Thyroid gland (tissue), 4 donors: ENCODE measurements at regions not wholly inside any gene's neighbourhood (a gene's known extent, or its start where the extent isn't known, plus 50 kb on each side); places are given as distances from the start of the nearest gene placed in this dataset.

Experiments
- DNase-seq, 2 donors: peaks; one replicate each; pipeline ENCODE4 v3.0.0-alpha.2; 2019
- H3K27ac ChIP-seq, 3 donors: fragments of 200-600 bp; sonication (generic); 1 replicate in 2 of 3; 2 replicates in 1 of 3; pipeline ENCODE4 v1.5.1; 2016 to 2019; ENCODE audit warnings: mild to moderate bottlenecking in 1 of 3, moderate library complexity in 1 of 3
- H3K27me3 ChIP-seq: fragments of 200-600 bp; sonication (generic); one replicate; pipeline ENCODE4 v1.5.1; 2019
- H3K36me3 ChIP-seq, 2 donors: fragments of 200-600 bp; sonication (generic); one replicate each; pipeline ENCODE4 v1.5.1; 2016 to 2019
- H3K4me1 ChIP-seq, 2 donors: fragments of 200-600 bp; sonication (generic); one replicate each; pipeline ENCODE4 v1.5.1; 2017 to 2019
- H3K4me3 ChIP-seq, 3 donors: fragments of 200-600 bp; sonication (generic); replicated peaks in 1 of 3; 1 replicate in 2 of 3; 2 replicates in 1 of 3; pipeline ENCODE4 v1.5.1; 2016; ENCODE audit warnings: mild to moderate bottlenecking in 1 of 3
- H3K9me3 ChIP-seq: fragments of 200-600 bp; sonication (generic); one replicate; pipeline ENCODE4 v1.5.1; 2017
- CTCF ChIP-seq, 6 experiments: fragments of 200-600 bp in 3 of 6; fragments of 450-650 bp in 3 of 6; sonication (generic) in 3 of 6; IDR thresholded peaks; one replicate each; pipeline ENCODE4 v1.5.1; 2016 to 2019; ENCODE audit warnings: antibody characterized with exemption in 6 of 6, mild to moderate bottlenecking in 2 of 6, inconsistent platforms in 1 of 6, moderate library complexity in 1 of 6
- POLR2A ChIP-seq, 2 donors: fragments of 450-650 bp; IDR thresholded peaks; one replicate each; pipeline ENCODE4 v1.6.1; 2017; ENCODE audit warnings: antibody characterized with exemption in 2 of 2, mild to moderate bottlenecking in 2 of 2, moderate library complexity in 1 of 2
- WGBS, 2 donors: methylation state at CpG; one replicate each; pipeline ENCODE4 v1.1.5; 2017; 5-methylcytosine and 5-hydroxymethylcytosine counted together
- intact Hi-C: fragments of 100-400 bp; cut with DNase I; formaldehyde crosslinking; loops from one replicate; pipeline ENCODE4 v1.15.1; 2023

GRCh38 chr15:79724312-79724711 lies 172.5 kb downstream of the MTHFS start:
- H3K4me1 ChIP-seq: no peaks in the 10 kb centered on the region
- no peaks in the 10 kb centered on the region for H3K36me3 ChIP-seq
- intact Hi-C loops: no loop called here
- H3K9me3 ChIP-seq: no peaks in the 10 kb centered on the region
- DNase-seq: no peak
- no peak overlapping the region for H3K4me3 ChIP-seq
- TF ChIP-seq CTCF (IDR thresholded peaks at IDR 0.05) (no peak), POLR2A (IDR thresholded peaks at IDR 0.05) (no peak)
- H3K27me3 ChIP-seq: no peaks in the 10 kb centered on the region
- H3K27ac ChIP-seq: no peak overlapping the region

GRCh38 chr15:79724804-79725203 lies 172.0 kb downstream of the MTHFS start:
- Histone ChIP-seq H3K27me3 (no peaks in the 10 kb centered on the region), H3K9me3 (no peaks in the 10 kb centered on the region), H3K36me3 (no peaks in the 10 kb centered on the region), H3K27ac (no peak overlapping the region), H3K4me1 (no peaks in the 10 kb centered on the region), H3K4me3 (no peak overlapping the region)
- 84 to 94% methylated on average over 4 of the region's 4 CpGs for WGBS, 2 donors
- intact Hi-C loops: no loop called here
- no peak for DNase-seq
- TF ChIP-seq CTCF (IDR thresholded peaks at IDR 0.05): no peak
- no peak for TF ChIP-seq POLR2A (IDR thresholded peaks at IDR 0.05)

GRCh38 chr15:79728867-79729266 lies 167.9 kb downstream of the MTHFS start:
- DNase-seq: no peak
- no peaks in the 10 kb centered on the region for H3K27me3 ChIP-seq
- H3K27ac ChIP-seq: no peak overlapping the region
- TF ChIP-seq CTCF (IDR thresholded peaks at IDR 0.05) (no peak), POLR2A (IDR thresholded peaks at IDR 0.05) (no peak)
- intact Hi-C loops: no loop called here
- WGBS, 2 donors: 64 to 66% methylated on average over 3 of the region's 3 CpGs
- H3K4me1 ChIP-seq: no peaks in the 10 kb centered on the region
- H3K4me3 ChIP-seq: no peak overlapping the region
- H3K9me3 ChIP-seq: no peaks in the 10 kb centered on the region
- no peaks in the 10 kb centered on the region for H3K36me3 ChIP-seq

- DNase-seq: no peak
- H3K27ac ChIP-seq: no peak overlapping the region
- no peaks in the 10 kb centered on the region for H3K27me3 ChIP-seq
- intact Hi-C loops: no loop called here
- H3K4me1 ChIP-seq: no peaks in the 10 kb centered on the region
- no peaks in the 10 kb centered on the region for H3K9me3 ChIP-seq
- H3K4me3 ChIP-seq: no peak overlapping the region
- no peaks in the 10 kb centered on the region for H3K36me3 ChIP-seq
- 33 to 53% methylated on average over 1 of the region's 1 CpG for WGBS, 2 donors
- TF ChIP-seq CTCF (IDR thresholded peaks at IDR 0.05): no peak
- TF ChIP-seq POLR2A (IDR thresholded peaks at IDR 0.05): no peak
Observed at GRCh38 chr15:79736435-79737000, 160.3 kb downstream of the MTHFS start.

- Histone ChIP-seq H3K36me3 (no peaks in the 10 kb centered on the region), H3K4me3 (no peak overlapping the region), H3K4me1 (no peaks in the 10 kb centered on the region), H3K27me3 (no peaks in the 10 kb centered on the region), H3K9me3 (no peaks in the 10 kb centered on the region), H3K27ac (no peak overlapping the region)
- TF ChIP-seq POLR2A (IDR thresholded peaks at IDR 0.05) (no peak), CTCF (IDR thresholded peaks at IDR 0.05) (no peak)
- DNase-seq: no peak
- intact Hi-C loops: no loop called here
- WGBS, 2 donors: 83 to 86% methylated on average over 6 of the region's 6 CpGs
Observed at GRCh38 chr15:79738143-79738542, 158.7 kb downstream of the MTHFS start.
